Keratinocyte (primary cell): ENCODE measurements at regions not wholly inside any gene's neighbourhood (a gene's known extent, or its start where the extent isn't known, plus 50 kb on each side); places are given as distances from the start of the nearest gene placed in this dataset.

Experiments
- CTCF ChIP-seq, 3 experiments: IDR thresholded peaks in 1 of 3; conservative IDR thresholded peaks in 1 of 3; optimal IDR thresholded peaks in 1 of 3; 2 replicates in 2 of 3; 3 replicates in 1 of 3; pipeline versions ENCODE3 to v1.5.1; 2011; ENCODE audit warnings: low read length in 3 of 3, mild to moderate bottlenecking in 3 of 3, moderate library complexity in 2 of 3, control low read depth in 1 of 3, inconsistent platforms in 1 of 3; ENCODE audit not compliant: insufficient read depth in 2 of 3; ENCODE audit errors: extremely low read depth in 1 of 3
- EZH2 ChIP-seq: IDR thresholded peaks from one replicate; pipeline ENCODE4 v1.6.1; 2012; ENCODE audit warnings: inconsistent platforms, mild to moderate bottlenecking, low read length, moderate library complexity

- TF ChIP-seq CTCF (optimal IDR thresholded peaks at IDR 0.05 in 1 of 3, IDR thresholded peaks at IDR 0.05 in 1 of 3, conservative IDR thresholded peaks at IDR 0.05 in 1 of 3; ENCODE audit: extremely low read depth in 1 of 3, insufficient read depth in 2 of 3, low read length in 3 of 3) (no peak), EZH2 (no peak)
Measured at GRCh38 chr7:91690541-91691070, 189.9 kb downstream of the MTERF1 start.
